ENCODE measurements at regions not wholly inside any gene's neighbourhood (a gene's known extent, or its start where the extent isn't known, plus 50 kb on each side); places are given as distances from the start of the nearest gene placed in this dataset.

DNA sequence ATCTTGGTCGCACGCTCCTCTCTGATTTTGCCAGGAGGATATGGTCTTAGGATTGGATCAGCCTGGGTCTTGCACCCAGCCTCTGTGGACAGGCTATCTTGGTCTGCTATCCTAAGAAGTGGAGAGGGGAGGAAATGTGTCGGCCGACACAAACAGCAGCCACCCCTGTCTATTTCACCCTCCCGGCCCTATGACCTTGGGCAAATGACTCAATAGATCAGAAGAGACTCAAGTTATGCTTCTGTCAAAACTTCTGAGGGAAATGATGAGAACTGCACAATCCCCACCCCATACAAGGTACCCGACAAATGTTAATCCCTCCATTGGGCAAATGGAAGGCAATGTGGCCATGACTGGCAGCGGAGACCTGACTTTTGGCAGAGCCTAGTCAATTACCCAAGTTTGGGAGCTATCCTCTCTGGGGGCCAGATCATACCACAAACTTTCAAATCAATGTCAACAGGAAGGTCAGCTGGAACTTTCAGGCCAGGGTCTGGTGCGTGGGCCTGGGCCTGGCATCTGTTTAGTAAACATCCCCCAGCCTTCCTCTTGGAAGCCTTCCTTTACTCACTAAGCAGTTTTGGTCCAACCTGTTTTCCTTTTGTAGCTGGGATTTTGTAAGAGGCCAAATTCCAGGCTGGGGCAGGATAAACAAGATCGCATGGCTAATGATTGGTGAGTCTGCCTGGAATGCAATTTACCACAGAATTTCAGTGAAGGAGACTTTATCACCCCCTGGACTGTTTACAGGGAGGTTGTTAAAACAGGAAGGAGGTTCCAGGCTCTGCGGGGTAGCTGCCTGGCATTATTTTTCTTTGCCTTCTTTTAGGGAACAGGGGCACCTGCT is 64.2 kb upstream of the CPEB4 start:
- TF ChIP-seq, protein P1, sequence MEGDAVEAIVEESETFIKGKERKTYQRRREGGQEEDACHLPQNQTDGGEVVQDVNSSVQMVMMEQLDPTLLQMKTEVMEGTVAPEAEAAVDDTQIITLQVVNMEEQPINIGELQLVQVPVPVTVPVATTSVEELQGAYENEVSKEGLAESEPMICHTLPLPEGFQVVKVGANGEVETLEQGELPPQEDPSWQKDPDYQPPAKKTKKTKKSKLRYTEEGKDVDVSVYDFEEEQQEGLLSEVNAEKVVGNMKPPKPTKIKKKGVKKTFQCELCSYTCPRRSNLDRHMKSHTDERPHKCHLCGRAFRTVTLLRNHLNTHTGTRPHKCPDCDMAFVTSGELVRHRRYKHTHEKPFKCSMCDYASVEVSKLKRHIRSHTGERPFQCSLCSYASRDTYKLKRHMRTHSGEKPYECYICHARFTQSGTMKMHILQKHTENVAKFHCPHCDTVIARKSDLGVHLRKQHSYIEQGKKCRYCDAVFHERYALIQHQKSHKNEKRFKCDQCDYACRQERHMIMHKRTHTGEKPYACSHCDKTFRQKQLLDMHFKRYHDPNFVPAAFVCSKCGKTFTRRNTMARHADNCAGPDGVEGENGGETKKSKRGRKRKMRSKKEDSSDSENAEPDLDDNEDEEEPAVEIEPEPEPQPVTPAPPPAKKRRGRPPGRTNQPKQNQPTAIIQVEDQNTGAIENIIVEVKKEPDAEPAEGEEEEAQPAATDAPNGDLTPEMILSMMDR (IDR thresholded peaks at IDR 0.05; ENCODE audit: insufficient read depth, low read depth, low read length, missing control alignments) = no peak
- peak; percentile 95 for DNase-seq (ENCODE audit: low read depth)
- no peak overlapping the region for H3K4me3 ChIP-seq (ENCODE audit: low read length)

DNA sequence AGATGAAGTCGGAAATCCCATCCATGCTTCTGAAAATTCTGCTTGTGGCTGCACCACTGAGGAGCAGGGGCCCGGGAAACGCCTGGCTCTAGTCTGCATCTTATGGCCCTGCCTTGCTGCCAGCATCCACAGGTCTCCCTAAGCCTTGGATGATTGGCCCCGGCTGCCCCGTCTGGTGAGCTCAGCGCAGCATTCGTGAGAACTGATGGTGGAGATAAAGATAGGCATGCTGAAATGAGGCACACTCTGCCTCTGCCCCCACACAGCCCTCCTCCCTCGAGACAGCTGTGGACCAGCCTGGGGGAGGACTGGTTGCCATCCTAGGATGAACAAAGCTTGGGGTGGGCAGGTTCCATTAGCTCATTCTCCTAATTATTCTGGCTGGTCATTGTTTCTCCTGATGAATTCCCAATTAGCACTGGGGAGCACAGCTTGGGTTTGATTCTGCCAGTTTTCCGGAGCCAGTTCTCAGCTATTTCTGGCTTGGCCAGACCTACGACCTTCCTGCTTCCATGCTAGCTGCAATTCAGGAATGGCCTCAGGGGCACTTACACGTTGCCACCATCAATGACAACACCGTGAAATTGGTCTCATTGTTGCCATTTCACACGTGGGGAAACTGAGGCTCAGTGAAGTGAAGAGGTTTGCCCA is 62.8 kb upstream of the CPEB4 start:
- TF ChIP-seq, protein P1 (IDR thresholded peaks at IDR 0.05; ENCODE audit: insufficient read depth, low read depth, low read length, missing control alignments) = no peak
- no peak overlapping the region for H3K4me3 ChIP-seq (ENCODE audit: low read length)
- no peak for DNase-seq (ENCODE audit: low read depth)

DNA sequence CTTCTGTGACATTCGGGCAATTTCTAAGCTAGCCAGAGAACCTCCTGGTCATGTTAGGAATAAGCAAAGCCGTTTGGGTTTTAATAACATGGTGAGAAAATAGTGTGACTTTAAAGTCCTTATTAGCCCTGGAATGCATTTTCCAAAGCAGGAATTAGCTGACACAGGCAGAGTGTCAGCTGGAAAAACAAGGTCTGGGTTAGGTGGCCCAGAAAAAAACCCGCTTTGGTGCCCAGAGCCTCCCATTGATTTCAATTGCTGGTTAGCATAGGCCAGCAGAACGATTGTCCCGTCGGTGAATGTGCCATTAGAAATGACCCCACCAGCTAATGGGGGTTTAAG is 62.1 kb upstream of the CPEB4 start:
- TF ChIP-seq, protein P1 (IDR thresholded peaks at IDR 0.05; ENCODE audit: insufficient read depth, low read depth, low read length, missing control alignments) = no peak
- DNase-seq (ENCODE audit: low read depth) = no peak
- H3K4me3 ChIP-seq (ENCODE audit: low read length) = no peak overlapping the region

DNA sequence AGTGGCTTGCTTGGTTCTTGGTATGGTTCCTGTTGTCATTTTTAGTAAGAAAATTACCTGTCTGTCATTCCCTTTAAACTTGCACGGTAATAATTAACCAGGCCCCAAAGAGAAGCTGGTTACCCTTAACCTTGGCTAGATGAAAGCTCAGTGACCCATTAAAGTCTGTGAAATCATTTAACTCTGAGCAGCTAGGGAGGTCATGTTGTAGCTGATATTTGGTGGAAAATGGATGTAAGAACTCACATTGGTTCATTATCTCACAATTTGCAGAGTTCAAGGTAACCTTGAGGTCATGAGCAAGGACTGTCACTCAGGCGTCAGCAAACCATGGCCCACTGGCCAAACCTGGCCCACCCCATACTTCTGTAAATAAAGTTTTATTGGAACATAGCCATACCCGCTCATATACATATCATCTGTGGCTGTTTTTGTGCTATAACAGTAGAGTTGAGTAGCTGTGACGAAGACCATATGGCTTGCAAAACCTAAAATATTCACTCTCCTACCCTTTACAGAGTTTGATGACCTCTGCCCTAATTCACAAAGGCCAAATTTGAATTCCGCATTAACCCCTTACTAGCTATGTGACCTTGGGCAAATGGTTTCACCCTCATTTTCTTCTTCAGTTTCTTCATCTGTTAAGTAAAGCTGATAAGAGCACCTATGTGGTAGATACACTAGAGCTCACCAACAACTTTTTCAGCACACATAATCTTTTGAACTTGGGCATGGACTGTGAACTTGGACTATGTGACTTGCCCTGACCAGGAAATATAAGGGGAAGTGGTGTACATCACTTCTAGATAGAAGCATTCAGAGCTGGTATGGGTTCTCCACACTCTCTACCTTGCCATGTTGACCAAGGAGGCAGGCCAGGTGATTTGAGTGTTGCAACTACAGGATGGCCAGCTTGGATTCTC is 61.5 kb upstream of the CPEB4 start:
- TF ChIP-seq, protein P1 (IDR thresholded peaks at IDR 0.05; ENCODE audit: insufficient read depth, low read depth, low read length, missing control alignments) = no peak
- H3K4me3 ChIP-seq (ENCODE audit: low read length) = no peak overlapping the region
- no peak for DNase-seq (ENCODE audit: low read depth)

DNA sequence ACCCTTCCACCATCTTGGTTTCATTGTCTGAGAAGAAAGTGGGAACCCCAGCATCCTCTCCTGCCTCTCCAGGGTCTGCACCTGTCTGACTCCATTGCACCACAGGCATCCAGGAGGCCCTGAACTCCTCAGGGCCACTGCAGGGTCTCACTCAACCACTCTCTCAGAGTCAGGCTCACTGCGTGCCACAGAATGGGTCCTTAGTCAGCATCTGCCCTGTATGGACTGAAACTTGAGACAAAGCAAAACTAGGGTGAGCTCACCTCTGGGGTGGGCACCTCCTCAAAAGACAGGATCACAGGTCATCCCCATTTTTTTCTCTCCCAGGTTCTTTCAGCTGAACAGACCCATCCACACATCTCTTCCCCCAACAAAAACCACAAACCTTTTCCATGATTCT is 59.2 kb upstream of the CPEB4 start:
- TF ChIP-seq, protein P1 (IDR thresholded peaks at IDR 0.05; ENCODE audit: insufficient read depth, low read depth, low read length, missing control alignments) = no peak
- no peak overlapping the region for H3K4me3 ChIP-seq (ENCODE audit: low read length)
- DNase-seq (ENCODE audit: low read depth) = no peak

DNA sequence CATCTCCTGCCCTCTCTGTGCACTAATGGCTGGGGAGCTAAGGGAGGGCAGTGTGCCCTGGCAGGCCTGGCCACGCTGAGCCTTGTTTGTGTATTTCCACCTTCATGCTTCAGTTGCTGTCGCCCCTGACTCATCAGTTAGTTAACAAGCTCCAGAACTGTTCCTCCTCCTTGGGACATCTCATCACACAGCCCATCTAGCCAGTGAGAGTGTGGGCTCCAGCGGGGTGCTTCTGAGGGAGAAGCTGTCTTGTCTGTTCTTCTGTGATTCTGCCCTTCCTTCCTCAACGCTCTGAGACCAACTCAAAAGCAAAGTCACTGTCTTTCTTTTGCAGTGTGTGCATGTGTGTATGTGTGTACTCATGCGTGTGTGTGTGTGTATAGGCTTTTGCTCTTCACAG is 58.3 kb upstream of the CPEB4 start:
- TF ChIP-seq, protein P1 (IDR thresholded peaks at IDR 0.05; ENCODE audit: insufficient read depth, low read depth, low read length, missing control alignments) = no peak
- peak; percentile 87 for DNase-seq (ENCODE audit: low read depth)
- H3K4me3 ChIP-seq (ENCODE audit: low read length) = no peak overlapping the region

Data from epithelial cell of esophagus (primary cell).